OCI-LY7 (cell line): ENCODE measurements at regions not wholly inside any gene's neighbourhood (a gene's known extent, or its start where the extent isn't known, plus 50 kb on each side); places are given as distances from the start of the nearest gene placed in this dataset.

Experiments
- BruUV-seq: library from RNA; stranded (reverse); fragments of 400-500 nt; replicated peaks from 2 replicates; lab custom pipeline; 2021; lab: Mats Ljungman, UMichigan
- CTCF ChIA-PET: fragments of 300-600 bp; sonication (Branson Sonifier 250); formaldehyde crosslinking; loops from one replicate; lab custom pipeline; 2022; ENCODE audit warnings: antibody characterized with exemption; ENCODE audit not compliant: unreplicated experiment; lab: Charles Lee
- POLR2A ChIA-PET: fragments of 300-600 bp; sonication (Branson Sonifier 250); formaldehyde crosslinking; loops from one replicate; lab custom pipeline; 2022; ENCODE audit warnings: antibody characterized with exemption; lab: Charles Lee
- DNase-seq: peaks from one replicate; pipeline ENCODE4 v3.0.0-alpha.2; 2015; ENCODE audit warnings: low spot score
- H2AFZ ChIP-seq: fragments of 200-600 bp; sonication (generic), shearing (Covaris generic); 2 replicates; pipeline ENCODE4 v1.6.1; 2014; ENCODE audit warnings: mild to moderate bottlenecking, antibody characterized with exemption, low read length, moderate library complexity
- H3K27ac ChIP-seq: fragments of 200-600 bp; sonication (generic); 2 replicates; pipeline ENCODE4 v1.5.1; 2014; ENCODE audit warnings: mixed run types, low read depth, mild to moderate bottlenecking, moderate library complexity, low read length, inconsistent platforms; ENCODE audit not compliant: poor library complexity, severe bottlenecking
- H3K36me3 ChIP-seq: fragments of 200-600 bp; sonication (generic); 2 replicates; pipeline ENCODE4 v1.6.1; 2014; ENCODE audit warnings: mild to moderate bottlenecking, antibody characterized with exemption, low read length, moderate library complexity, mixed read lengths; ENCODE audit not compliant: insufficient read depth
- H3K4me1 ChIP-seq: fragments of 200-600 bp; sonication (generic); 2 replicates; pipeline ENCODE4 v1.5.1; 2014; ENCODE audit warnings: mild to moderate bottlenecking, low read length; ENCODE audit not compliant: insufficient read depth, poor library complexity, severe bottlenecking
- H3K4me2 ChIP-seq: fragments of 200-600 bp; sonication (generic); 2 replicates; pipeline ENCODE4 v1.6.1; 2014; ENCODE audit warnings: mild to moderate bottlenecking, low read length
- H3K4me3 ChIP-seq: fragments of 200-600 bp; sonication (generic); 2 replicates; pipeline ENCODE4 v1.5.1; 2014; ENCODE audit warnings: mild to moderate bottlenecking, low read depth, low read length; ENCODE audit not compliant: poor library complexity, severe bottlenecking
- H3K79me2 ChIP-seq: fragments of 200-600 bp; sonication (generic); 2 replicates; pipeline ENCODE4 v1.6.1; 2016; ENCODE audit warnings: low read depth, mild to moderate bottlenecking, low read length, moderate library complexity, mixed read lengths; ENCODE audit not compliant: insufficient read depth
- H3K9me2 ChIP-seq: fragments of 200-600 bp; sonication (generic); 2 replicates; pipeline ENCODE4 v1.6.1; 2016; ENCODE audit warnings: mild to moderate bottlenecking, low read length, mixed read lengths; ENCODE audit not compliant: insufficient read depth
- H3K9me3 ChIP-seq: fragments of 200-600 bp; sonication (generic); 2 replicates; pipeline ENCODE4 v1.6.1; 2014; ENCODE audit warnings: mild to moderate bottlenecking, mixed run types, low read length, mixed read lengths
- H4K20me1 ChIP-seq: fragments of 200-600 bp; sonication (generic); 2 replicates; pipeline ENCODE4 v1.6.1; 2014; ENCODE audit warnings: mild to moderate bottlenecking, antibody characterized with exemption, low read length, moderate library complexity, mixed read lengths; ENCODE audit not compliant: insufficient read depth
- EZH2phosphoT487 ChIP-seq: fragments of 200-600 bp; sonication (generic); IDR thresholded peaks from 2 replicates; pipeline ENCODE4 v1.6.1; 2018; ENCODE audit warnings: low read depth, borderline replicate concordance, mild to moderate bottlenecking, mixed run types, antibody characterized with exemption, low read length, moderate library complexity, mixed read lengths
- intact Hi-C: fragments of 100-400 bp; cut with micrococcal nuclease; formaldehyde crosslinking; loops from one replicate; pipeline ENCODE4 v1.10.0; 2022; ENCODE audit not compliant: unreplicated experiment
- TF ChIP-seq, protein P1 (sequence below): fragments of 200-600 bp; sonication (generic); conservative IDR thresholded peaks from 2 replicates; pipeline ENCODE4 v1.5.1; 2014; ENCODE audit warnings: mild to moderate bottlenecking, antibody characterized with exemption, low read length, moderate library complexity, mixed read lengths

DNA sequence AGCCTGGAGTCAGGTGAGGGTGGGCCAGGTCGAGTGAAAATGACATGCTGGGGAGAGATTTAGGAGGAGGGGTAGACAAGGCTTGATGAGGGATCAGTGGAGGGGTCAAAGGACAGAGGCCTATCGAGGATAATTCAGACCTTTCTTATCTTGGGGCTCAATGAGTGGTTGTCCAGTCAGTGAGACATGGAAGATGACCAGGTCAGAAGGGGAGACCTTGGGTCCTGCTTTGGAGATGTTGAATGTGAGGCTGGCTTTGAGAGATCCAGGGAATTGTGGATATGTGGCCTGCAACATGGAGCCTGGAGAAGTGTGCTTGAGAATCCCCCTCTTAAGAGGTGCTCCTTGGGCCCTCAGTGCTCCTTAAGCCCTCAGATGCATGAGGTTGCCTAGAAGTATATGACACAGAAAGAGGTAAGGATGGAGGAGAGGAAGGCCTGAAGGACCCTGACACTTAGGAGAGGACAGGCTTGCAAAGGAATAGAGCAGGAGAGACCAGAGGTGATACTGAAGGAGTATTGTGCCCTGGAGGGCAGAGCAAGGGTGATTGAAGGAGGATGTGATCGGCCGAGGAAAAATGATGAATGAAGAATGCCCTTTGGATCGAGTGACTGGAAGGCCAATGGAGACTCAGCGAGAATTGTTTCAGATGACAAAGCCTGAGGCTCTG, 129.8 kb upstream of the GPR26 start:
- POLR2A ChIA-PET: interaction anchor here (0.6 kb wide), 1 partner anchor 88 kb away, joined by 3 read pairs; no protein-coding TSS in a partner anchor
- no peaks in the 10 kb centered on the region for H4K20me1 ChIP-seq
- intact Hi-C loops: loop anchor here (5.0 kb wide), 2 partner anchors 134 to 389 kb away; partner anchors contain the start of gene HMX2
- no TSS peak for BruUV-seq
- H3K4me3 ChIP-seq: no peak overlapping the region
- H3K27ac ChIP-seq: peak overlapping the region; percentile 77
- no peaks in the 10 kb centered on the region for H3K9me2 ChIP-seq
- no peaks in the 10 kb centered on the region for H3K79me2 ChIP-seq
- DNase-seq: no peak
- peak overlapping the region; percentile 65; the same call in 1 of the 2 replicates for H3K4me2 ChIP-seq
- TF ChIP-seq, protein P1, sequence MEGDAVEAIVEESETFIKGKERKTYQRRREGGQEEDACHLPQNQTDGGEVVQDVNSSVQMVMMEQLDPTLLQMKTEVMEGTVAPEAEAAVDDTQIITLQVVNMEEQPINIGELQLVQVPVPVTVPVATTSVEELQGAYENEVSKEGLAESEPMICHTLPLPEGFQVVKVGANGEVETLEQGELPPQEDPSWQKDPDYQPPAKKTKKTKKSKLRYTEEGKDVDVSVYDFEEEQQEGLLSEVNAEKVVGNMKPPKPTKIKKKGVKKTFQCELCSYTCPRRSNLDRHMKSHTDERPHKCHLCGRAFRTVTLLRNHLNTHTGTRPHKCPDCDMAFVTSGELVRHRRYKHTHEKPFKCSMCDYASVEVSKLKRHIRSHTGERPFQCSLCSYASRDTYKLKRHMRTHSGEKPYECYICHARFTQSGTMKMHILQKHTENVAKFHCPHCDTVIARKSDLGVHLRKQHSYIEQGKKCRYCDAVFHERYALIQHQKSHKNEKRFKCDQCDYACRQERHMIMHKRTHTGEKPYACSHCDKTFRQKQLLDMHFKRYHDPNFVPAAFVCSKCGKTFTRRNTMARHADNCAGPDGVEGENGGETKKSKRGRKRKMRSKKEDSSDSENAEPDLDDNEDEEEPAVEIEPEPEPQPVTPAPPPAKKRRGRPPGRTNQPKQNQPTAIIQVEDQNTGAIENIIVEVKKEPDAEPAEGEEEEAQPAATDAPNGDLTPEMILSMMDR: no peak
- TF ChIP-seq EZH2phosphoT487: no peak
- H3K9me3 ChIP-seq: no peaks in the 10 kb centered on the region
- H2AFZ ChIP-seq: no peak overlapping the region; the same call in 1 of the 2 replicates
- H3K36me3 ChIP-seq: no peaks in the 10 kb centered on the region
- H3K4me1 ChIP-seq: peaks cover 33% of the 10 kb centered on the region
- CTCF ChIA-PET: no interaction called here

DNA sequence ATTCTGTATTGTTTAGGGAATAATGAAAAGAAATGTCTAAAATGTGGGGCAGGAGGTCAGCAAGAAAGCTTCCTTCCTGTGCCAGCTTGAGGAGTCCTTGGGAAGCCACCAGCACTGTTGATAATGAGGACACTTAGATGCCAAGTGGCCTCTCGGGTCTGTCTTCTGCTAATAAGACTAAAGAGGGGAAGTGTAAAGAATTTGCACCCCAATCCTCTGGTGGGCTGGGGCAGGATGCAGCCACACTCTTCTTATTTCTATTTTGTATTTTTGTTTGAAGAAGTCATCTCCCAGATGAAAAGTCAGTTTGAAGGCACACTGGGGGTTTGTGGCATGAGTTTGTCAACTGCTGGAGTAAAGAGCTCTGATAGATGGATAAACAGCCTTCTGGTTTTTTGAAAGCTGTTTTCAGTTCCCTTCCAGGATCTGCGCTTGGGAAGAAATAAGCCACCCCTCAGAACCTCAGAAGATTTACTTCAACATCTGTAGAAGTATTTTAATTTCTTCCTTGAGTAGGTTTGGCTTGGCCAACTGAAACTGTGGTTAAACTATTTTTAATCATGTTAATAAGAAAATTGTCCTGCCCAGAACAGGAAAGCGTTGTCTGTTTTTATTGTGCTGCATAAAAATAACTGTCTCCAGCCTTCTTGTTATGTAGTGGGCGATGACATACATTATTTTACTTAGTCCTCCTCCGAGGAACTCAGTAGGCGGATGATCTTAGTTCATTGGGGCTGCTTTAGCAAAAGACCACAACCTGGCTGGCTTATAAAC, 128.8 kb upstream of the GPR26 start:
- DNase-seq: peak; percentile 72
- H3K4me1 ChIP-seq: peaks cover 33% of the 10 kb centered on the region
- CTCF ChIA-PET: no interaction called here
- H3K4me2 ChIP-seq: peak overlapping the region; percentile 65
- no peaks in the 10 kb centered on the region for H3K9me3 ChIP-seq
- intact Hi-C loops: loop anchor here (5.0 kb wide), 2 partner anchors 135 to 390 kb away; partner anchors contain the start of gene HMX2
- H3K4me3 ChIP-seq: peak overlapping the region; percentile 16
- POLR2A ChIA-PET: interaction anchor here (0.6 to 0.9 kb wide), 3 partner anchors 11 to 1300 kb away, joined by 3 read pairs; no protein-coding TSS in a partner anchor
- H4K20me1 ChIP-seq: no peaks in the 10 kb centered on the region
- peak overlapping the region; percentile 48; the same call in 1 of the 2 replicates for H2AFZ ChIP-seq
- no peaks in the 10 kb centered on the region for H3K79me2 ChIP-seq
- TF ChIP-seq EZH2phosphoT487: no peak
- TF ChIP-seq, protein P1: no peak
- no peaks in the 10 kb centered on the region for H3K36me3 ChIP-seq
- BruUV-seq: no TSS peak
- H3K27ac ChIP-seq: peak overlapping the region; percentile 77
- no peaks in the 10 kb centered on the region for H3K9me2 ChIP-seq
